HG03280 (cell line): ENCODE measurements at regions not wholly inside any gene's neighbourhood (a gene's known extent, or its start where the extent isn't known, plus 50 kb on each side); places are given as distances from the start of the nearest gene placed in this dataset.
"Not testable (repeated sequence)": the region's sequence is repeated elsewhere in the genome, so short reads cannot be mapped to it uniquely, and the experiment has no call there.

Experiments
- ATAC-seq: cut with Tn5 transposase; IDR thresholded peaks from one replicate; pipeline ENCODE4 v1.9.1; 2021; ENCODE audit warnings: mild to moderate bottlenecking, moderate library complexity; ENCODE audit not compliant: unreplicated experiment

DNA sequence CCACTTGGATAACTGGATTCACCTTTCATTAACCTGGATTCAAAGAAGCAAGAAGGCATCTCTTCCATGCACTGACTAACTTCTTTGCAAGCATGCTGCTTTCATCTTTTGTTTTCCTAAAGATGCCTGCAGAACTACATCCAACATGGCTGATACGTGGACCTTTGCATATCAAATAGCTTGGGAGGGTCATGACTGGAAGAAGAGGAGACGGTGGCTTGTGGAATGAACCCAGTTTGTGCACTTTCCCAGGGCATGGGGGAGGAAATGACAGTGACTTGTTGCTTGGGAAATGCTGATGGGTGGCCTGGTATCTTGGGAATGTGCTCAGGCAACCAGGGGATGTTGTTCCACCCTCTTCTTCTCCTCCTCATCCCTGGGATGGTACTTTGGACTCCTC lies 133.4 kb downstream of the TRIM43 start:
- ATAC-seq = not testable (repeated sequence)

DNA sequence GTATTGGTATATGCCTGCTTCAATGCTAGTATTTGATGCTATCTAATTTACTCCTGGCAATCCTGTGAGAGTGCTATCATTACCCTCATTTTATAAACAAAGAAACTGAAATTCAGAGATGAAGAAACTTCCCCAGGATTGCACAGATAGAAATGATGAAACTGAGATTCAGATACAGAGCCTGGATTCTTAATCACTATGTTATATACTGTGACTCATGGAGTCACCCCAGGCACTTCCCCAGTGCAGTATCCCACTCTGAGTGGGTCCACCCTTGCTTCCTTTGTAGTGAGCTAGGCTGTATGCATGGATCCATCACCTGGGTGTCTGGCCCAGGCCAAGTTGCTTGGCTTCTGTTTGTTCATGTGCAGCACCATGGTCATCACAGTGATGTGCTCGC lies 133.9 kb downstream of the TRIM43 start:
- ATAC-seq = not testable (repeated sequence)

DNA sequence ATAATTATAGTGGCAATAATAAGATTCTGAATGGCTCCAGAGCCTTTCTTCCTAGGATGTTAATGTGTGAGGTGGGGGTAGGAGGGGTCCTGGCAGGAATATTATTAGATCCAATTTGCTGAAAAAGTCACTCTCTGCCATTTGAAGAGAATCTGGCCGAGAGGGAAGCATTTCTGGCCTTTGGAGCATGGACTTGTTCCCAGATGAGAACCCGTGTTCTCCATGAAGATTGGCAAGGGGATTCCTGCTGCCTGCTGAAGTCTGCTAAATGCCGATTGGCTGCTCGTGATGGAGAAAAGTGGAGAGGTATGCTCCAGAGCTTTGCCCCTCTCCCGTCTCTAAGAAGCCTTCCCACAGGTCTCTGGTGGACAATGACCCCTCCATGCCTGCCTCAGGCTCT lies 135.6 kb downstream of the TRIM43 start:
- not testable (repeated sequence) for ATAC-seq

DNA sequence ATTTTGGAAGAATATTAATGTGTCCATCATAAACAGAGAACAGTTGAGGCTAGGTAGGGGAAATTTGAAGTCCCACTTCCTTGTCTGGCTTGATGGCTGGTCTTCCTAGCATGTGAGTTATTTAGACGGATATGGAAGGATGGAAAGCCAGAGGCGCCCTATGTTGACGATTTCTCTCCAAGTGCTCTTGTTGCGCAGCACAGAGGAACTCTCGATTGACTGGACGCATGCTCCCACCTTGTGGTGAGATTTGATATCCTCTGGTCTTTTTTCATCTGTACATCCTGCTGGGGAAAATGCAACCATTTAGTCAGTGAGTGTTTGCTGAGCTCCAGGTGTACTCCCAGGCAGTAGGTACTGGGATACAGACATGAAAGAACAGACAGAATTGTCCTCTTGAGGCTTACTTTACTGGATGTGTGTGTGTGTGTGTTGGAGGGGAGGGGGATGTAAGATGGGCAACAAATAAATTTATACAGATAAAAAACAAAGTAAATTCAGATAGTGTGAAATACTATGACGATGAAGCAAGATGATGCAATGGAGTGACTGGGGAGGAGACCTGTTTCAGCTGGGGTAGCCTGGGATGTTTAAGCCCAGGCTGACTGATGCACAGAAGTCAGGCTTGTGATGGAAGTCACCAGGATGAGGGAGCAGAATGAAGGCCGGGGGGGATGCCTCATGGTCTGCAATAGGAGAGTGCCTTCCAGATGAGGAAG lies 137.2 kb downstream of the TRIM43 start:
- ATAC-seq = peak; percentile 65

DNA sequence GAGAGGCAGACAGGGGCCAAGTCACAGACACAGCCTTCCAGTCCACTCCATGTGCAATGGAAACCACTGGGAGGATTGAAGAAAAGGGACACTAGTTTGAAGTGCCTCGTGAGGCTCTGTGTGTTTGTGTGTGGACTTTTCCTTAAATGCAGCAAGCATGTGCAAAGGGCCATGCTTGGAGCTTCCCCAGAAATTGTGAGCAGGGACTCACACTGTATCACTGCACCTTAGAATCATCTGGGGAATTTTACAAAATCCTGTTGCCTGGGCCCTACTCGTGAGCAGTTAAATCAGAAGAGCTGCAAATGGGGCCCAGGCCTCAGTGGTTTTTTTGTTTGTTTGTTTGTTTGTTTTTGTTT lies 137.8 kb downstream of the TRIM43 start:
- no peak for ATAC-seq

DNA sequence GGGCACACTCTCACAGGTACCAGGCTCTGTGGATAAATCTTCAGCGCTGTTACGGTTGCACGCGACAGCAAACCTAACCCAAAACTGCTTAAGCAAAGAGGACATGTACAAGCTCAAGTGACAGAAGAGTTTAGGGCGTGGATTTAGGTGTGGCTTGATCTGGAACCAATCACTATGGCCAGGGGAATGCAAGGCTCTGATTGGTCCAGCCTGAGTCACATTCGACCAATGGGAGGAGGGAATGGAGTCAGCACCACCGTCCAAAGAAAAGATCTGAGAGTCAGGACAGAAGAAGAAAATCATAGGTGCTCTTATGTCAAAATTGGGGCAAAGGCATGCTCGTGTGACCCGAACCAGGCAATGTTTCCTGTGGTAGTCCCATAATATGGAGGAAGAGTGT lies 139.0 kb downstream of the TRIM43 start:
- no peak for ATAC-seq

DNA sequence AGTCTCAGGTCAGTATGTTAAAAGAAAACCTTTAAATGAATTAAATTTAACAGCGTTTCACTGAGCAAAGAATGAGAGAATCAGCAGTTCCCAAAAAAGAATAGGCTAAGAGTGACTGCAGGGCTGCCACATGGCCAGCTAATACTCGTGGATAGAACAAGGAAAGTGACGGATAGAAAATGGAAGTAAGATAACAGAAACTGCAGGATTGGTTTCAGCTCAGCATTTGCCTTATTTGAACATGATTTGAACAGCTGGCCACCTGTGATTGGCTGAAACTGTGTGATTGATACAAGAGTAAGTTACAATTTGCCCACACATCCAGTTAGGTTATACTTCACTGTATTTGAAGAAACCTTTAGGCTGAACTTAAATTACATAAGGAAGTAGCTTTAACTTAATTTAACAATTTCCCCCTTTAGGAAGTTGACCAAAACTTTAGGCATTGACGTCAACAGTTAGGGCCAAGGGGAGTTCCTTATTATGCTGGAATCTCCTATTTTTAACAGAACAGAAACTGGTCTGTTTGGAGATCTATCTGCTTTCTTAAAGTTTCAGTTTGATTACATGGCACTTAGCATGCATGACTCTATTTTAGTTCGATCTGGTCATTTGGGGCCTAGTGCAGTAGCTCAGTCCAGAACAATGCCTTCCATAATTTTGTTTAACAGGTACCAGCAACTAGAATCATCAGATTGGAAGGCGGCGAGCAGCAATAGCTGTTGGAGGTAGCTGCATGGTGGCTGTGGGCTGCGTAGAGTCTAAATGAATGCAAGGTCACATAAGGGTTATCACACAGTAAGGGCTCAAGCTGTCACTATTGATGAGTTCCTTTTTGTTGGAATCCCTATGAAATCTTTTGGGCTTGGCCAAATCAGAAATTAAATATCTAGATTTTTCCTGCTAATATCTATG lies 143.4 kb downstream of the TRIM43 start:
- ATAC-seq = no peak

DNA sequence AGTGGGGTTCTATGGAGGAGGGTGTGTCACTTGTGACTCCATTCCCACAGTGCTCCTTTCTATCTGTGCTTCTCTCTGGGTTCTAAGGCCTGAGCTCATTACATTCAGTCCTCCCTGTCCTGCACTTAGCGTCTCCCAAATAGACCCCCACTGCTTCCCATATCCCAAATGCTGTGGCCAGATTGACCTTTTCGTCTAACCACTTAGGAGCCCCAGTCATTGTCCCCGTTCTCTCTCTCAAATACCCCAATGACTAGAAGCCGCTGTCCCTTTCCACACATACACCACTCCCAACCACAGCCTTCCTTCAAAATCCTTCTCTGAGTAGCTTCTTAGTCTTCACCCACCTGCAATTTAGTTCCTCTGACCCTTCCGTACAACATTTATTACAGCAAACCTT lies 146.5 kb downstream of the TRIM43 start:
- no peak for ATAC-seq

DNA sequence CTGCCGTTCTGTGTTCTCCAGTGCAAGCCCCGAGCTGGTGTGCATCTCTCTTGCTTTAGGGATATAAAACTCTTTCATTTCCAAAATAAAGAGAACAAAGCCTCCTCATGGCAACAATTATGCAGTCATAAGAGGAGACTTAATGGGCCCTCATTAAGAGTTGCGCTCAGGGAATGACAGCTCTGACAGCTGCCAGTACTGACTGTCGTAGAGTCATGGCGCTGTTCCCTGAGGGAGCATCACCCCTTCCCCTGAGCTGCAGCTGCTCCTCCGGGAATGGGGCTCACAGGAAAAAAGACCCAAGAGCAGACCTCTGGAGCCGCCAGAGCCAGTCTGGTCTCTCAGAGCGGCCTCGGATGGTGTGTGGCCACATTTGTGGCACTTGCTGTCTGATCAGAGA lies 160.3 kb downstream of the TRIM43 start:
- ATAC-seq = not testable (repeated sequence)

DNA sequence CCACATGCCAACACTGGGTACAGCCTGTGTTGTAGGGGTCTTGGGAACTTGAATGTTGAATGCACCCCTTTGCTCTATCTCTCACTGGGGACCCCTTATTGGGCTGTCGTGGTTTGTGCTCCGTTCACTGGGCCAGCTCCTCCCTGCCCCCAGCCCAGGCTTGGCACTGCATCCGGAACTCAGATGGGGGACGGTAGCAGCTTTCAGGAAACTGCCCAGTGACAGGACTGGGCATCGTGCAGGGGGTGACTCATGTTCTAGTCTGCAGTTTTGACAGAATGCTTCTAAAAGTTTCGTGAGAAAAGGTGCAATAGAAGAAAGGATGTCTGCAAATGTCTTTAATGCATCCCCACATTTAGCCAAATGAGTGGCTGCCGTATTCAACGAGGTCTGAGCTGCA lies 162.0 kb downstream of the TRIM43 start:
- not testable (repeated sequence) for ATAC-seq

DNA sequence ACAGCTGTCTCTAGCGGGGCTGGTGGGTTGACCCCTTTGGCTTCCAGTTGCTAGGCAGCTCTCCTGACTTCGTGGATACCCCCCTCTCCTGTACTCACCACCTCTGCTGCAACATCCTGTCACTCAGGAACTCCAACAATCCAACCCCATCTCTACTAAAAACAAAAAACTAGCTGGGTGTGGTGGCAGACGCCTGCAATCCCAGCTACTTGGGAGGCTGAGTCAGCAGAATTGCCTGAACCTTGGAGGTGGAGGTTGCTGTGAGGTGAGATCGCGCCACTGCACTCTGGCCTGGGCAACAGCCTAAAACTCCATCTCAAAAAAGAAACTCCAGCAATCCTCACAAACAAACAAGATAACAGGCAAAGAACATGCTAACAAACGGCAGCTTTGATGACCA lies 162.4 kb downstream of the TRIM43 start:
- ATAC-seq = not testable (repeated sequence)

DNA sequence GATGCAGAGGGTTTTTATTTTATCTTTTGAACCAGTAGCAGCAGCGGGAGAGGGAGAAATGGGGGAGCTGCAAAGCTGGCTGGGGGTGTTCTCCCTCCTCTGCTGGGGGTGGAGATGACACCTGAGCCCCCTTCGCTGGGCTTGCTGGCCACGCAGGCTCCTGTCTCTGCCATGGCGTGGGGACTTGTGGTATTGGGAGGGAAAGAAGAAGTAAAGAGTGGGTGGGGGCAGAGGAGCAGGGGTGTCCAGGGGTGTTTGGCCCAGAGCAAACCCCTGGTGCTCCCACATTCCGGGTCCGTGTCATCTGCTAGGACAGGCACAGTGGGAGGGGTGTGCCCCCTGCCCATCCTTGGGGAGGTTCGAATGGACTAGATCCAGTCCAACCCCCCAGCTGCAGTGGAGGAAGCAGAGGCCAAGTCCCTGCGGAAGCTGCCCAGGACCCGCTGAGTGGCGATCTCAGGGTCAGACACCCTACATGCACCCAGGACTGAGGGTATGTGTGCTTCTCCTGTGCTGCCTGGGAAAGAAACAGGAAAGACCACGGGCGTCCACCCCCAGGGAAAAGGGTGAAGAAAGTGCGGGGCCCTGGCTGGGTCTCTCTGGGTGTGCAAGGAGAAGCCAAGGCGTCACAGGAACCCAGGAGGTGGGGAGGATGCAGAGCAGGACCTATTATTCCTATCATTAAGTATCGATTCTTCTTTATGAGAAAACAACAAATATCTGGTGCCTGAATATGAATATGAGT lies 163.2 kb downstream of the TRIM43 start:
- not testable (repeated sequence) for ATAC-seq

DNA sequence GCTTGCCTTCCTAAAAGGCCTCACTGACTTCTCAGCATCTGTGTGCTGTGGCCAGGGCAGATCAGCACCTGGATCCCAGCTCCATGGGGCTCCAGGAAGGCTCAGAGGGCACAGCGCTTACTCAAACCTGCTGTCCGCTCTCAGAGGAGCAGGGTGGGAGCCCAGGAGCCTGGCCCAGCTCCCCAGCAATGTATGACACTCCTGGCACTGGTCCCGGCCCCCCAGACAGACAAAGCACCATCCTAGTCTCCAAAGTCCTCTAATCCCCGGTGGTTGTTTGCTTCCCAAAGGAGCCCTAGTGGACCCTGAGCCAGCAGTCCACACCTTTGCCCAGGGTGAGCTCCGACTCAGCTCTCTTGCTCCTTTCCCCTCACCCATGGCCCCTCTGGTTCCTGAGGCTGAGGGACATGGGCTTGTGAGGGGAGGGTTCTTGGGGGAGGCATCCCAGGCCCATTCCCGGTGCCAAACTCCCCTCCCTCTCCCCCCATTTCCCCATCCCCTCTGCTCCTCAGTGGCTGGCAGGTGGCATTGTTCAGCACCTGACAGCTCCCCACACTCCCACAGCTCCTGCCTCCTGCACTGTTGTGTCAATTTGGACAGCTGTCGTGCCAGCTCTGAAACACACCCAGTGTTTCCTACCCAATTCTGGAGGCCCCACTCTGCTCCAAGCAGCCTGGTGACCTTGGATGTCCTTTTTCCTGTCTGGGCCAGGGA lies 164.3 kb downstream of the TRIM43 start:
- not testable (repeated sequence) for ATAC-seq

DNA sequence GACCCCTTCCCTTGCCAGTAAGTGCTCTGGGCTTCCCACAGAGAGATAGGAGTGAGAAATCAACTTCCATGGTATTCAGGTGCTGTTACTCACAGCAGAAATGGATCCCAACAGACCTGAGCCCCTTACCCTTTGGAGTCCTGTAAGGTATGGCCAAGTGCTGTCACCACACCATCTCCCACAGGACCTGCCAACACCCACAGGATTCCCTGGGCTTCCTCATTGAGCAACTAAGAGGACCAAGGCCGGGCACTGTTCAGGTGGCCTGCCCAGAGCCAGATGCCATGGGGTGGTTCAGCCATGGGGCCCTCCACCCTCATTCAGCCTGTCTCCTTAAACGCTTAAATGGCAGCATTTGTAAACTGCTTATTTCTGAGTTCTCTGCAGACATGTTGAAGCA lies 166.2 kb downstream of the TRIM43 start:
- no peak for ATAC-seq

DNA sequence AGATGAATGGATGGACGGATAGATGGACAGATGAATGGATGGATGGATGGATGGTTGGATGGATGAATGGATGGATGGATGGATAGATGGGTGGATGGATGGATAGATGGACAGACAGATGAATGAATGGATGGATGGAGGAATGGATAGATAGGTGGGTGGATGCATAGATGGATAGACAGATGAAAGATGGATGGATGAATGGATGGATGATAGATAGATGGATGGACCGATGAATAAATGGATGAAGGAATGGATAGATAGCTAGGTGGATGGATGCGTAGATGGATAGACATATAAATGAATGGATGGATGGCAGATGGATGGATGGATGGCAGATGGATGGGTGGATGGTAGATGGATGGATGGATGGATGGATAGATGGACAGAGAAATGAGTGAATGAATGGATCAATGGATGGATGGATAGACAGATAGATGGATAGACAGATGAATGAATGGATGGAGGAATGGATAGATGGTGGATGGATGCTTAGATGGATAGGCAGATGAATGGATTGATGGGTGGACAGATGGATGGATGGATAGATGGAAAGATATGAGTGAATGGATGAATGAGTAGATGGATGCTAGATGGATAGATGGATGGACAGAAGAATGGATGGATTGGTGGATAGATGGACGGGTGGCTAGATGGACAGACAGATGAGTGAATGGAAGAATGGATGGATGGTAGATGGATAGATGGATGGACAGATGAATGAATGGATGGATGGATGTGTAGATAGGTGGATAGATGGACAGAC lies 167.9 kb downstream of the TRIM43 start:
- no peak for ATAC-seq

DNA sequence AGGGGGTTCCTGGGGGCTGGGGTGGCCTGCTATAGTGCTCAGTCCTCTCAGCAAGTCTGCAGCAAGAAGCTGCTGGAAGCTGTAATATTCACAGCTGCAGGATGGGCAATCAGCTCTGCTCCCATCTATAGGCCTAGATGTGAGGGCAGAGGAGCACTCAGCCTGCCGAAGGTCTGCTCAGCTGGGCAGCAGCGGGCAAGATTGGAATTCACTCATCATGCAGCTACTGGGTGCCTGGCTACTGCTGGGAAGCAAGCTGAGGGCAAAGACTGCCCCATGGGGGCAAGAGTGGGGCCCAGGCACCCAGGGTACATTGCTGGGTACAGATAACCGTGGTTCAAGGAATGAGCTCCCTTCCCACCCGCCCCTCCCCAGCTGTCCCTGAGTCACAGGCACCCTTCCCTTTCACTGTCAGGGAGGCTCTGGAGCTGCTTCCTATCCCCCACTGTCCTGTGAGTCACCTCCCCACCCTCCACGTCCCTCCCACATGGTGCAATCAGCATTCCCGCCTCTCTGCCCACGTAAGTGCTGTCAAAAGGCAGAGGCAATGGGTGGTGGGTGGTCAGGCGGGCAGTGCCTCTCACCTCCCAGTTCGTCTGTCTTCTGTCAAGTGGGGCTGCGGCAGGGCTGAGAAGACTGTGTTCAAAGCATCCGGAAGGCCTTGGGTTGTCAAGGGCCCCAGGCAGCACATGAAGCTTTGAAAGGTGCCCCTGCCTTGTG lies 169.2 kb downstream of the TRIM43 start:
- ATAC-seq = no peak

DNA sequence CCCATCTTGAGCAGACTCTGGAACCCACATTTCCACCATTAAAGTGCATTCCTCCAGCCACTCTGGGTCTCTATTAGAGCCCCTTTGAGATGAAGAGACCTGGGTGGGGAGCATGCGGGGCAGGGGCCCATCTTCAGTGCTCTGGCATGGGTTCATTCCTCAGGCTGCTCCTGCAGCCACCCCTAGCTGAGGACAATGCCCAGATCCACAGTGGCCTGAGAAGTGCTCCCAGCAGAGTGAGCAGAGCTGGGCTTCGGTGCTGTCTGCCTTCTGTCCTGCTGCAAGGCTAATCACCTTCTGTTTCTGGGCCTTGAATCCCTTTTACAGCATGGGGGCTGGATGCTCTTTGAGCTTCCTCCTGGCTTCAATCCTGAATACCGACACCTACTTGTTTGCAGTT lies 169.8 kb downstream of the TRIM43 start:
- no peak for ATAC-seq

DNA sequence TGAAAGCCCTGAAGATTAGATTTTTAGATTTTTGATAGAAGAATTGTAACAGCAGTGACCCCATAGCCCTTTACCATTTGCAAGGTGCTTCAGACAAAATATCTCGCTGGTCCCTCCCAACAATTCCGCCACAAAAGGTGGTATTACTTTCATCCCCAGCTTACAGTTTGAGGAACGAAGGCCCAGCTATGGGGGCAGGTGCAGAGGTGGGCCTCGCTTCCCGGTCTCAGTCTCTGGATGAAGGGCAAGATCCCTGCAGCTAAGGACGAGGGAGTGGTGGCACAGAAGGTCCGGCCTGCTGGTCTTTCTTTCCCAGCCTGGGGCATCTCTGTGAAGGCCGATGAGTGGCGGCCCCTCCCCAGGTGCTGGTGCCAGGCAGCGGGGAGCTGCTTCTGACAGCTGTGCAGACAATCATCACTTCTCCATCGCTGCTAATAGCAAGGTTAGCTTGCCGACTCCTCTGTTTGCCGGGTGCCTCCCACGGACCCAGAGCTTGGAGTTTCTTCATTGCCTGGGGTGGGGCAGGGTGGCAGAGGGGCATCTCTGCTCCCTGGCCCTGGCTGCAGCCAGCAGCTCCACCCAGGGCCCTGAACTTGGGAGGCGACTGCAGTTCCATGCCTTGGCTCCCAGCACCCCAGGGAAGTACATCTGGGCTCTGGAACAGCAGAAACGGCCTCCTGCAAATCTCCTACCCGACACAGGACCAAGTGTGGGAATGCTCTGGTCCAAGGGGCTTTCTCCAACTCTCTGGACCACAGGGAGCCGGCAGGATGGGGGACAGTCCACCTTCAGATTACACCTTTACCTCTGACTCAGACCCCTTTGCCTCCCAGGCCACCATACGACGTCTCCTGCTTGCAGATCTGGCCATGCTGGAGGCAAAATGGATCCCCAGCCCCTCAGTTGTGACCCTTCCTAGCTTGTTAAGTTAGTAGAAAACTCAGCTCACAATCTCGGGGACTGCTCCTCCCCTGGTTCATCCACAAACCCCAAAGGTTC lies 170.5 kb downstream of the TRIM43 start:
- not testable (repeated sequence) for ATAC-seq
